Peyer's patch (tissue), 4 donors: ENCODE measurements at regions not wholly inside any gene's neighbourhood (a gene's known extent, or its start where the extent isn't known, plus 50 kb on each side); places are given as distances from the start of the nearest gene placed in this dataset.

Experiments
- DNase-seq, 3 donors: peaks; one replicate each; pipeline ENCODE4 v3.0.0-alpha.2; 2017 to 2019
- H3K27ac ChIP-seq, 4 donors: fragments of 200-600 bp; sonication (generic); one replicate each; pipeline ENCODE4 v1.5.1; 2016 to 2019
- H3K27me3 ChIP-seq, 2 donors: fragments of 200-600 bp; sonication (generic); one replicate each; pipeline ENCODE4 v1.5.1; 2019
- H3K36me3 ChIP-seq, 3 donors: fragments of 200-600 bp; sonication (generic); one replicate each; pipeline ENCODE4 v1.5.1; 2016 to 2019
- H3K4me1 ChIP-seq, 4 donors: fragments of 200-600 bp; sonication (generic); one replicate each; pipeline ENCODE4 v1.5.1; 2016 to 2019
- H3K4me3 ChIP-seq, 4 donors: fragments of 200-600 bp; sonication (generic); 1 replicate in 3 of 4; 2 replicates in 1 of 4; pipeline ENCODE4 v1.5.1; 2016 to 2019; ENCODE audit warnings: mild to moderate bottlenecking in 1 of 4
- H3K9me3 ChIP-seq, 4 donors: fragments of 200-600 bp; sonication (generic); one replicate each; pipeline ENCODE4 v1.5.1; 2016 to 2019; ENCODE audit warnings: mild to moderate bottlenecking in 1 of 4
- POLR2A ChIP-seq, 2 donors: fragments of 450-650 bp; IDR thresholded peaks; one replicate each; pipeline ENCODE4 v1.5.1; 2017; ENCODE audit warnings: antibody characterized with exemption in 2 of 2, mild to moderate bottlenecking in 2 of 2, moderate library complexity in 2 of 2
- TF ChIP-seq, protein P1 (sequence below), 6 experiments: fragments of 450-650 bp in 4 of 6; fragments of 200-600 bp in 2 of 6; sonication (generic) in 1 of 6; IDR thresholded peaks; one replicate each; pipeline ENCODE4 v1.5.1; 2017 to 2019; ENCODE audit warnings: antibody characterized with exemption in 6 of 6, mild to moderate bottlenecking in 3 of 6, moderate library complexity in 1 of 6

- no peaks in the 10 kb centered on the region for H3K36me3 ChIP-seq
- no peak for TF ChIP-seq POLR2A (IDR thresholded peaks at IDR 0.05)
- TF ChIP-seq, protein P1, sequence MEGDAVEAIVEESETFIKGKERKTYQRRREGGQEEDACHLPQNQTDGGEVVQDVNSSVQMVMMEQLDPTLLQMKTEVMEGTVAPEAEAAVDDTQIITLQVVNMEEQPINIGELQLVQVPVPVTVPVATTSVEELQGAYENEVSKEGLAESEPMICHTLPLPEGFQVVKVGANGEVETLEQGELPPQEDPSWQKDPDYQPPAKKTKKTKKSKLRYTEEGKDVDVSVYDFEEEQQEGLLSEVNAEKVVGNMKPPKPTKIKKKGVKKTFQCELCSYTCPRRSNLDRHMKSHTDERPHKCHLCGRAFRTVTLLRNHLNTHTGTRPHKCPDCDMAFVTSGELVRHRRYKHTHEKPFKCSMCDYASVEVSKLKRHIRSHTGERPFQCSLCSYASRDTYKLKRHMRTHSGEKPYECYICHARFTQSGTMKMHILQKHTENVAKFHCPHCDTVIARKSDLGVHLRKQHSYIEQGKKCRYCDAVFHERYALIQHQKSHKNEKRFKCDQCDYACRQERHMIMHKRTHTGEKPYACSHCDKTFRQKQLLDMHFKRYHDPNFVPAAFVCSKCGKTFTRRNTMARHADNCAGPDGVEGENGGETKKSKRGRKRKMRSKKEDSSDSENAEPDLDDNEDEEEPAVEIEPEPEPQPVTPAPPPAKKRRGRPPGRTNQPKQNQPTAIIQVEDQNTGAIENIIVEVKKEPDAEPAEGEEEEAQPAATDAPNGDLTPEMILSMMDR (IDR thresholded peaks at IDR 0.05) = no peak
These were observed 780.0 kb downstream of the SEMA5A start for GRCh38 chr5:8765886-8766285.

GRCh38 chr5:8766448-8766847 is 779.4 kb downstream of the SEMA5A start:
- H3K27me3 ChIP-seq = no peaks in the 10 kb centered on the region
- no peak for TF ChIP-seq POLR2A (IDR thresholded peaks at IDR 0.05)
- TF ChIP-seq, protein P1 (IDR thresholded peaks at IDR 0.05) = no peak
- no peak overlapping the region for H3K4me3 ChIP-seq
- no peaks in the 10 kb centered on the region for H3K4me1 ChIP-seq
- H3K27ac ChIP-seq = no peak overlapping the region
- H3K9me3 ChIP-seq = no peaks in the 10 kb centered on the region
- H3K36me3 ChIP-seq = no peaks in the 10 kb centered on the region
- no peak for DNase-seq

More at GRCh38 chr5:8765886-8766285, 780.0 kb downstream of the SEMA5A start:
- Histone ChIP-seq H3K4me1 (no peaks in the 10 kb centered on the region), H3K27ac (no peak overlapping the region), H3K9me3 (no peaks in the 10 kb centered on the region), H3K4me3 (no peak overlapping the region), H3K27me3 (no peaks in the 10 kb centered on the region)
- DNase-seq = no peak

GRCh38 chr5:8767111-8767510 is 778.8 kb downstream of the SEMA5A start:
- TF ChIP-seq POLR2A (IDR thresholded peaks at IDR 0.05) = no peak
- TF ChIP-seq, protein P1 (IDR thresholded peaks at IDR 0.05) = no peak
- H3K4me1 ChIP-seq = no peaks in the 10 kb centered on the region
- H3K27me3 ChIP-seq = no peaks in the 10 kb centered on the region
- H3K27ac ChIP-seq = no peak overlapping the region
- no peaks in the 10 kb centered on the region for H3K36me3 ChIP-seq
- no peak overlapping the region for H3K4me3 ChIP-seq
- DNase-seq = no peak
- H3K9me3 ChIP-seq = no peaks in the 10 kb centered on the region

- Histone ChIP-seq H3K4me3 (no peak overlapping the region), H3K36me3 (no peaks in the 10 kb centered on the region), H3K9me3 (no peaks in the 10 kb centered on the region), H3K4me1 (no peaks in the 10 kb centered on the region), H3K27ac (no peak overlapping the region), H3K27me3 (no peaks in the 10 kb centered on the region)
- no peak for DNase-seq
- TF ChIP-seq POLR2A (IDR thresholded peaks at IDR 0.05) = no peak
- TF ChIP-seq, protein P1 (IDR thresholded peaks at IDR 0.05) = no peak
These were observed 778.1 kb downstream of the SEMA5A start for GRCh38 chr5:8767746-8768145.

- no peaks in the 10 kb centered on the region for H3K4me1 ChIP-seq
- no peak for TF ChIP-seq POLR2A (IDR thresholded peaks at IDR 0.05)
- TF ChIP-seq, protein P1 (IDR thresholded peaks at IDR 0.05) = no peak
- H3K27me3 ChIP-seq = no peaks in the 10 kb centered on the region
- H3K4me3 ChIP-seq = no peak overlapping the region
- no peak overlapping the region for H3K27ac ChIP-seq
- no peaks in the 10 kb centered on the region for H3K9me3 ChIP-seq
- DNase-seq = no peak
- H3K36me3 ChIP-seq = no peaks in the 10 kb centered on the region
These were observed 776.2 kb downstream of the SEMA5A start for GRCh38 chr5:8769631-8770030.

GRCh38 chr5:8770431-8770830 is 775.4 kb downstream of the SEMA5A start:
- H3K27me3 ChIP-seq = no peaks in the 10 kb centered on the region
- DNase-seq = no peak
- H3K4me1 ChIP-seq = no peaks in the 10 kb centered on the region
- H3K9me3 ChIP-seq = no peaks in the 10 kb centered on the region
- H3K36me3 ChIP-seq = no peaks in the 10 kb centered on the region
- H3K4me3 ChIP-seq = no peak overlapping the region
- H3K27ac ChIP-seq = no peak overlapping the region
- no peak for TF ChIP-seq POLR2A (IDR thresholded peaks at IDR 0.05)
- TF ChIP-seq, protein P1 (IDR thresholded peaks at IDR 0.05) = no peak
